Tongue (tissue), 1 donor: ENCODE measurements at regions not wholly inside any gene's neighbourhood (a gene's known extent, or its start where the extent isn't known, plus 50 kb on each side); places are given as distances from the start of the nearest gene placed in this dataset.

ENCODE experiments used
- DNase-seq: peaks from one replicate; pipeline ENCODE4 v3.0.0-alpha.2; 2015

GRCh38 chr12:90398285-90398836 lies 556.6 kb downstream of the CCER1 start:
- DNase-seq: no peak

- DNase-seq: no peak
Observed at GRCh38 chr12:90396556-90396955, 558.4 kb downstream of the CCER1 start.

GRCh38 chr12:90393652-90394051 lies 561.3 kb downstream of the CCER1 start:
- no peak for DNase-seq

- DNase-seq: no peak
Observed at GRCh38 chr12:90393089-90393488, 561.9 kb downstream of the CCER1 start.

- no peak for DNase-seq
Observed at GRCh38 chr12:90390947-90391346, 564.0 kb downstream of the CCER1 start.

GRCh38 chr12:90368081-90368480 lies 586.9 kb downstream of the CCER1 start:
- no peak for DNase-seq

GRCh38 chr12:90366286-90366685 lies 588.7 kb downstream of the CCER1 start:
- peak; percentile 12 for DNase-seq

- no peak for DNase-seq
Observed at GRCh38 chr12:90360300-90360699, 594.7 kb downstream of the CCER1 start.

GRCh38 chr12:90355711-90356355 lies 599.1 kb downstream of the CCER1 start:
- peak; percentile 82 for DNase-seq

GRCh38 chr12:90343966-90344365 lies 611.0 kb downstream of the CCER1 start:
- no peak for DNase-seq

- no peak for DNase-seq
Observed at GRCh38 chr12:90342081-90342480, 612.9 kb downstream of the CCER1 start.

GRCh38 chr12:90339837-90340236 lies 615.1 kb downstream of the CCER1 start:
- no peak for DNase-seq

- no peak for DNase-seq
Observed at GRCh38 chr12:90338365-90338764, 616.6 kb downstream of the CCER1 start.

- no peak for DNase-seq
Observed at GRCh38 chr12:90337018-90337417, 618.0 kb downstream of the CCER1 start.

GRCh38 chr12:90335566-90335965 lies 619.4 kb downstream of the CCER1 start:
- DNase-seq: no peak

GRCh38 chr12:90333939-90334338 lies 621.0 kb downstream of the CCER1 start:
- no peak for DNase-seq

- no peak for DNase-seq
Observed at GRCh38 chr12:90333424-90333823, 621.6 kb downstream of the CCER1 start.

- DNase-seq: no peak
Observed at GRCh38 chr12:90331821-90332220, 623.2 kb downstream of the CCER1 start.

GRCh38 chr12:90331262-90331661 lies 622.6 kb upstream of the ATP2B1 start:
- no peak for DNase-seq

GRCh38 chr12:90327793-90328743 lies 619.4 kb upstream of the ATP2B1 start:
- no peak for DNase-seq

- DNase-seq: no peak
Observed at GRCh38 chr12:90323217-90323616, 614.6 kb upstream of the ATP2B1 start.

GRCh38 chr12:90322006-90322405 lies 613.4 kb upstream of the ATP2B1 start:
- no peak for DNase-seq

- DNase-seq: no peak
Observed at GRCh38 chr12:90321369-90321768, 612.7 kb upstream of the ATP2B1 start.
